HL-60 (cell line): ENCODE measurements at regions not wholly inside any gene's neighbourhood (a gene's known extent, or its start where the extent isn't known, plus 50 kb on each side); places are given as distances from the start of the nearest gene placed in this dataset.

ENCODE experiments used
- GABPA ChIP-seq: IDR thresholded peaks from 2 replicates; pipeline ENCODE4 v1.6.1; 2012; ENCODE audit warnings: low read depth
- POLR2AphosphoS5 ChIP-seq: IDR thresholded peaks from 2 replicates; pipeline ENCODE4 v1.6.1; 2012; ENCODE audit warnings: low read depth
- SPI1 ChIP-seq: IDR thresholded peaks from 2 replicates; pipeline ENCODE4 v1.6.1; 2012; ENCODE audit warnings: low read depth, mild to moderate bottlenecking, borderline replicate concordance
- TF ChIP-seq, protein P1 (sequence below): IDR thresholded peaks from one replicate; pipeline ENCODE4 v1.5.1; 2011; ENCODE audit warnings: low read length, control low read depth, inconsistent platforms; ENCODE audit not compliant: insufficient read depth
- TF ChIP-seq, protein P2 (sequence below): IDR thresholded peaks from 2 replicates; pipeline ENCODE4 v1.6.1; 2012; ENCODE audit warnings: low read depth; ENCODE audit not compliant: insufficient replicate concordance

DNA sequence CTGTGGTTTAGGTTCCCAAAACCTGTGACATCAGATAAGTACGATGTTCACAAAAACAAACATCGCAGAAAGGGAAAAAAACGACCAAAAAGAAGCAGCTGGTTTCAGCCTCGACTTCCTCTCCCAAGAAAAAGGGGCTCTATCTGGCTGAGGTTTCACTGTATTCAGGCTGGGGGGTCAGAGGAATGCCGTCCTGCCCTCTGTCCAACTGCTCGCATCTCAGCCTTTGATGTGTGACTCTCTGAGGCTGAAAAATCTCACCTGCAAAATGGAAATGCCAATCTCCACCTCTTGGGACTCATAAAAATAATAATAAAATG is 123.6 kb upstream of the PTPN1 start:
- TF ChIP-seq, protein P1, sequence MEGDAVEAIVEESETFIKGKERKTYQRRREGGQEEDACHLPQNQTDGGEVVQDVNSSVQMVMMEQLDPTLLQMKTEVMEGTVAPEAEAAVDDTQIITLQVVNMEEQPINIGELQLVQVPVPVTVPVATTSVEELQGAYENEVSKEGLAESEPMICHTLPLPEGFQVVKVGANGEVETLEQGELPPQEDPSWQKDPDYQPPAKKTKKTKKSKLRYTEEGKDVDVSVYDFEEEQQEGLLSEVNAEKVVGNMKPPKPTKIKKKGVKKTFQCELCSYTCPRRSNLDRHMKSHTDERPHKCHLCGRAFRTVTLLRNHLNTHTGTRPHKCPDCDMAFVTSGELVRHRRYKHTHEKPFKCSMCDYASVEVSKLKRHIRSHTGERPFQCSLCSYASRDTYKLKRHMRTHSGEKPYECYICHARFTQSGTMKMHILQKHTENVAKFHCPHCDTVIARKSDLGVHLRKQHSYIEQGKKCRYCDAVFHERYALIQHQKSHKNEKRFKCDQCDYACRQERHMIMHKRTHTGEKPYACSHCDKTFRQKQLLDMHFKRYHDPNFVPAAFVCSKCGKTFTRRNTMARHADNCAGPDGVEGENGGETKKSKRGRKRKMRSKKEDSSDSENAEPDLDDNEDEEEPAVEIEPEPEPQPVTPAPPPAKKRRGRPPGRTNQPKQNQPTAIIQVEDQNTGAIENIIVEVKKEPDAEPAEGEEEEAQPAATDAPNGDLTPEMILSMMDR: no peak
- TF ChIP-seq POLR2AphosphoS5 (no peak), GABPA (no peak), SPI1 (no peak)
- TF ChIP-seq, protein P2, sequence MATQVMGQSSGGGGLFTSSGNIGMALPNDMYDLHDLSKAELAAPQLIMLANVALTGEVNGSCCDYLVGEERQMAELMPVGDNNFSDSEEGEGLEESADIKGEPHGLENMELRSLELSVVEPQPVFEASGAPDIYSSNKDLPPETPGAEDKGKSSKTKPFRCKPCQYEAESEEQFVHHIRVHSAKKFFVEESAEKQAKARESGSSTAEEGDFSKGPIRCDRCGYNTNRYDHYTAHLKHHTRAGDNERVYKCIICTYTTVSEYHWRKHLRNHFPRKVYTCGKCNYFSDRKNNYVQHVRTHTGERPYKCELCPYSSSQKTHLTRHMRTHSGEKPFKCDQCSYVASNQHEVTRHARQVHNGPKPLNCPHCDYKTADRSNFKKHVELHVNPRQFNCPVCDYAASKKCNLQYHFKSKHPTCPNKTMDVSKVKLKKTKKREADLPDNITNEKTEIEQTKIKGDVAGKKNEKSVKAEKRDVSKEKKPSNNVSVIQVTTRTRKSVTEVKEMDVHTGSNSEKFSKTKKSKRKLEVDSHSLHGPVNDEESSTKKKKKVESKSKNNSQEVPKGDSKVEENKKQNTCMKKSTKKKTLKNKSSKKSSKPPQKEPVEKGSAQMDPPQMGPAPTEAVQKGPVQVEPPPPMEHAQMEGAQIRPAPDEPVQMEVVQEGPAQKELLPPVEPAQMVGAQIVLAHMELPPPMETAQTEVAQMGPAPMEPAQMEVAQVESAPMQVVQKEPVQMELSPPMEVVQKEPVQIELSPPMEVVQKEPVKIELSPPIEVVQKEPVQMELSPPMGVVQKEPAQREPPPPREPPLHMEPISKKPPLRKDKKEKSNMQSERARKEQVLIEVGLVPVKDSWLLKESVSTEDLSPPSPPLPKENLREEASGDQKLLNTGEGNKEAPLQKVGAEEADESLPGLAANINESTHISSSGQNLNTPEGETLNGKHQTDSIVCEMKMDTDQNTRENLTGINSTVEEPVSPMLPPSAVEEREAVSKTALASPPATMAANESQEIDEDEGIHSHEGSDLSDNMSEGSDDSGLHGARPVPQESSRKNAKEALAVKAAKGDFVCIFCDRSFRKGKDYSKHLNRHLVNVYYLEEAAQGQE: no peak
